Epithelial cell of esophagus (primary cell): ENCODE measurements at regions not wholly inside any gene's neighbourhood (a gene's known extent, or its start where the extent isn't known, plus 50 kb on each side); places are given as distances from the start of the nearest gene placed in this dataset.

Experiments used
- DNase-seq: peaks from one replicate; pipeline ENCODE4 v3.0.0; 2010; ENCODE audit warnings: low read depth
- H3K4me3 ChIP-seq: 2 replicates; pipeline ENCODE4 v1.5.1; 2011; ENCODE audit warnings: mild to moderate bottlenecking, low read length, control low read depth
- TF ChIP-seq, protein P1 (sequence below): IDR thresholded peaks from 2 replicates; pipeline ENCODE4 v1.5.1; 2011; ENCODE audit warnings: low read depth, mild to moderate bottlenecking, low read length, control low read depth, inconsistent platforms; ENCODE audit not compliant: insufficient read depth; ENCODE audit errors: missing control alignments

DNA sequence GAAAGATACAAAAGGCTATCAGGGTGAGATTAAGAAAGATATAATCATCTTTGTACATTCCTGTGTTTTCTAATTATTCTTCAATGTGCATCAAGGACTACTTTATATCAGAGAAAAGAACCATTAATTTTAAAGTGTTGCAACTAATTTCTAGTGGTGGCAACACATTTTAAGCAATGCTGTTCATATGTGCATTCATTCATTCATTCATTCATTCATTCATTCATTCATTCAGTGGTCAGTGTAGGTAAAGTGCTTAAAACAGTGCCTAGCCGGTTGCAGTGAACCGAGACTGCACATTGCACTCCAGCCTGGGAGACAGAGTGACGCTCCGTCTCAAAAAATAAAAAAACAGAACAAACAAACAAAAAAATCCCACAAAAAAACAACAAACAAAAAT lies 155.7 kb upstream of the ZNF536 start:
- TF ChIP-seq, protein P1, sequence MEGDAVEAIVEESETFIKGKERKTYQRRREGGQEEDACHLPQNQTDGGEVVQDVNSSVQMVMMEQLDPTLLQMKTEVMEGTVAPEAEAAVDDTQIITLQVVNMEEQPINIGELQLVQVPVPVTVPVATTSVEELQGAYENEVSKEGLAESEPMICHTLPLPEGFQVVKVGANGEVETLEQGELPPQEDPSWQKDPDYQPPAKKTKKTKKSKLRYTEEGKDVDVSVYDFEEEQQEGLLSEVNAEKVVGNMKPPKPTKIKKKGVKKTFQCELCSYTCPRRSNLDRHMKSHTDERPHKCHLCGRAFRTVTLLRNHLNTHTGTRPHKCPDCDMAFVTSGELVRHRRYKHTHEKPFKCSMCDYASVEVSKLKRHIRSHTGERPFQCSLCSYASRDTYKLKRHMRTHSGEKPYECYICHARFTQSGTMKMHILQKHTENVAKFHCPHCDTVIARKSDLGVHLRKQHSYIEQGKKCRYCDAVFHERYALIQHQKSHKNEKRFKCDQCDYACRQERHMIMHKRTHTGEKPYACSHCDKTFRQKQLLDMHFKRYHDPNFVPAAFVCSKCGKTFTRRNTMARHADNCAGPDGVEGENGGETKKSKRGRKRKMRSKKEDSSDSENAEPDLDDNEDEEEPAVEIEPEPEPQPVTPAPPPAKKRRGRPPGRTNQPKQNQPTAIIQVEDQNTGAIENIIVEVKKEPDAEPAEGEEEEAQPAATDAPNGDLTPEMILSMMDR, result no peak
- no peak overlapping the region for H3K4me3 ChIP-seq
- DNase-seq, result no peak

DNA sequence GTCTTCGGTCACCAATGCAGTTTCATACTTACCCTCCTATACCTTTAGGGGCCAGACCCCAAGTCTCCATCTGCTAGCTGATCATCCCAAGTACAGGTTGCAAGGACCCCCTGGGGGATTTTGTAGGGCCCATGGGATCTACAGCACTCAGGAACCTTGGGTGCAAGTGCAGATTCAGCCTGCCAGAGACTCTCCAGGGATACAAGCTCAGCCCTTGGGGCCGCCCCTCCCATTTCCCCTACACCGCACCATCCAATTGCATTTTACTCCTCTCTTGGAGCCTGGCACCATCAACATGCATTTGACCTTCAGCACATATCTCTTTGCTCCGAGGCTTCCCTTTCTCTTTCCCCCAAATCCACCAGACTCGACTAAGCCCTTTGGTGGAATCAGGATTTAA lies 154.7 kb upstream of the ZNF536 start:
- no peak for DNase-seq
- TF ChIP-seq, protein P1, result no peak
- H3K4me3 ChIP-seq, result no peak overlapping the region

DNA sequence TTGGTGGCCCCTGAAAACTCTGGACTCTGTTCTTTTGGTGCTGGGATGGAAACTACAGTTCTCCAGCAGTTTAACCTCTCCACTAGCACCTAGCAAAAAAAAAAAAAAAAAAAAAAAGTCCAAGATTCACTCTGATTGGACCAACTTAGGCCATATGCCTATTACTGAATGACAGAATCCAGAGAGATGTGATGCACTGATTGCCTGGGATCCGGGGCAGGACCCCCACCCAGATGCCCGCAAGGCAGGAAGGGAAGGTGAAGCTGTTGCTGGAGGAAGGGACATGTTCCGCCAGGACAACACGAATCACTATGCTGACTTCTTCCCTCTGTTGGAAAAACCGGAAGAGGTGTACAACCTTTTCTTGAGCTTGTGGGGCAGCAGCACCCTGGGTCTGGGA lies 152.5 kb upstream of the ZNF536 start:
- TF ChIP-seq, protein P1, result no peak
- H3K4me3 ChIP-seq, result no peak overlapping the region
- DNase-seq, result no peak

DNA sequence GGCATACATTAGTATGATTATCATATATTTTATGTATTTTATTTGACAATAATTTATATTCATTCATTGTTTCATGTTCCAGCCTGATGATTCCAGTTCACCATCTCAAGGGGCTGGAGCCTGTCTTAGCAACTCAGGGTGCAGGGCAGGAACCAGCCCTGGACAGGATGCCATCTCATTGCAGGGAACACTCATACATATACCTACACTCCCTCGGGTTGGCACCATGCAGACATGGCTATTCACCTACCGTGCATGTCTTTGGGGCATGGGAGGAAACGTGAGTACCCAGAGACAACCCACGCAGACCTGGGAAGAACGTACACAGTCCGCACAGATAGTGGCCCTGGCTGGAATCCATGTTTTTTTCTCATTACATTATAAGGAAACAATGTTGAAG lies 151.0 kb upstream of the ZNF536 start:
- DNase-seq, result no peak
- H3K4me3 ChIP-seq, result no peak overlapping the region
- TF ChIP-seq, protein P1, result no peak

DNA sequence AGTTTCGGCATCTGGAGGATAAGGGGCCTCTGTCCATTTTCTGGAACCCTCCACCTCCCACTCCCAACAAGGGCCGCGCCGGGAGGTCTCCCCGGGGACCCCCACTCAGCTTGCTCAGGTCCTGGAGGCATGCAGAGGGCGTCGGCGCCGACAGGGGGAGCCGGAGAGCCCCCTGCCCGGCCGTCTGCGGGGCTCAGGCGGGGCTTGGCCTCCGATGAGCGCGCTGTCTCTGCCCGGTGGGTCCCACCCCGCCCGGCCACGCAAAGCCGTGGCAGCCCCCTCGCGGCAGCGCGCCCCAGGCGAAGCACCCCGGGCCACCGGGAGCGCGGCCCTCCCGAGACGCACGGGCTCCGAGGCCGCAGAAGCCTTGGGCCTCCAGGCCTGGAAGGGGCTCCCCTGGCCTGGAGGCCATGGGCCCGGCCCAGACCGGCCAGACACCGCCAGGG lies 149.7 kb upstream of the ZNF536 start:
- no peak for DNase-seq
- no peak overlapping the region for H3K4me3 ChIP-seq
- TF ChIP-seq, protein P1, result no peak

DNA sequence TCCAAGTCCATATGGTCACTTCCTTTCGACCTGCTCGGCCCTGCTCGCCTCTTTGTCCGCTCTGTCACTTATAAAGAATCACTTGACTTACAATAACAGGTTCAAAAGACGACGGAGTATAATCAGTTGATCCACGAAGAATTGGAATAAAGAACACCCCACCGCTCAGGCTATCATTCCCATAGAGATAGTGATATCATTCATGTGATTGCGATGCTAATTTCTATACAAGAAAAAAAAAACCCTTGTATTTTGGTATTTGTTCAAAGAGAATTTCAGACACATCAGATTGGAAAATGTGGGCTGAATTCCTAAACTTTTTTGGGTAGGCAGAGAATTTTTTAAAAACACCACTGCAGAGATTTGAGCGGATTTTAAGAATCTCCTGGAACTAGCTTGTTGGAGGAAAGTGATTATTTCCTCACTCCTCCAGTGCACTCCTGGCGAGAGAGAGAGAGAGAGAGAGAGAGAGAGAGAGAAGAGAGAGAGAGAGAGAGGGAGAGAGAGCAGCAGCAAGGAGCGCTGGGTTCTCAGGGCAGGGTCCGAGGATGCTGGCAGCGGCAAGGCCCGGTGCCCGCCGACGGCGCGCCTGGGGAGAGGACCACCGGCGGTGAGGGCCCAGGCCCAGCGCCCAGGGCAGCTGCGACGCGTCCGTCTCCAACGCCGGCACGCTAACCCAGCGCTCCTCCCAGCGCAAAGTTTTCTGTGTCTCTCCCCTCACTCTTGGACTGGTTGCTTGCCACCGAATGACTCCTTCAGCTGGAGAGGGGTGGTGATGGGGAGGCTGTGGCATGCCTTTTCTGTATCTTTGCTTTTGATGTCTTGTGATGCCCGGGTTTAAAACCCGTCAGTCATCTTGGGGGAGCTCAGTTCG lies 149.0 kb upstream of the ZNF536 start:
- H3K4me3 ChIP-seq, result no peak overlapping the region
- TF ChIP-seq, protein P1, result no peak
- DNase-seq, result no peak
